Psoas muscle (tissue), 7 donors: ENCODE measurements at regions not wholly inside any gene's neighbourhood (a gene's known extent, or its start where the extent isn't known, plus 50 kb on each side); places are given as distances from the start of the nearest gene placed in this dataset.

ENCODE experiments used
- ATAC-seq, 4 donors: fragments of 200-7000 bp; cut with Tn5 transposase; one replicate each; pipeline ENCODE4 v1.9.1; 2020; ENCODE audit warnings: moderate library complexity in 3 of 4, mild to moderate bottlenecking in 2 of 4
- DNase-seq, 2 donors: peaks; one replicate each; pipeline ENCODE4 v3.0.0-alpha.2; 2020
- H3K27ac ChIP-seq: fragments of 200-600 bp; one replicate; pipeline ENCODE4 v1.8.0; 2022
- H3K27me3 ChIP-seq, 3 donors: fragments of 200-600 bp in 1 of 3; one replicate each; pipeline versions ENCODE4 v1.6.1 to v1.8.0; 2013 to 2022; ENCODE audit warnings: low read length in 2 of 3, mild to moderate bottlenecking in 2 of 3, moderate library complexity in 1 of 3; ENCODE audit not compliant: insufficient read depth in 3 of 3
- H3K36me3 ChIP-seq, 2 donors: fragments of 200-600 bp in 1 of 2; one replicate each; pipeline versions ENCODE4 v1.6.1 to v1.8.0; 2013 to 2022; ENCODE audit warnings: low read depth in 1 of 2, mild to moderate bottlenecking in 1 of 2, moderate library complexity in 1 of 2; ENCODE audit not compliant: insufficient read depth in 1 of 2
- H3K4me1 ChIP-seq: fragments of 200-600 bp; one replicate; pipeline ENCODE4 v1.8.0; 2022
- H3K4me3 ChIP-seq: fragments of 200-600 bp; one replicate; pipeline ENCODE4 v1.8.0; 2022; ENCODE audit warnings: mild to moderate bottlenecking
- H3K9me3 ChIP-seq: fragments of 200-600 bp; one replicate; pipeline ENCODE4 v1.8.0; 2022
- CTCF ChIP-seq: fragments of 200-600 bp; IDR thresholded peaks from one replicate; pipeline ENCODE4 v1.8.0; 2022; ENCODE audit warnings: antibody characterized with exemption
- WGBS, 3 donors: extraction: QIAGEN DNeasy Blood & Tissue Kit; methylation state at CpG; one replicate each; pipeline versions ENCODE4 v1.1.6 to v1.1.7; 2013; 5-methylcytosine and 5-hydroxymethylcytosine counted together
- intact Hi-C, 2 donors: fragments of 100-400 bp; cut with DNase I; formaldehyde crosslinking; loops; one replicate each; pipeline versions ENCODE4 v1.11.0 to v1.14.2; 2022
- donor health status: healthy with polysubstance abuse.
- donor health status: DM: no; HTN: no; CAD: no; lungs with moderate emphysema.
- donor health status: Bipolar disorder and iron deficiency.
- donor health status: healthy.
- donor health status: DM: yes; HTN: yes; CAD: no.
- donor health status: DM: no; HTN: no; CAD: no.
- donor health status: DM: yes; HTN: yes; CAD: no.

- intact Hi-C loops, result no loop called here
- H3K27me3 ChIP-seq, result peaks cover 0 to 2% (median 0%) of the 10 kb centered on the region in 3 donors
- no peak for ATAC-seq
- H3K4me3 ChIP-seq, result no peak overlapping the region
- no peak for TF ChIP-seq CTCF
- no peaks in the 10 kb centered on the region for H3K4me1 ChIP-seq
- no peaks in the 10 kb centered on the region for H3K36me3 ChIP-seq
- H3K27ac ChIP-seq, result no peak overlapping the region
- no peaks in the 10 kb centered on the region for H3K9me3 ChIP-seq
- no peak for DNase-seq
- WGBS, 3 donors, result 45 to 66% (median 64%) methylated on average over 2 of the region's 2 CpGs
These were observed 116.8 kb upstream of the TBX20 start for GRCh38 chr7:35370687-35371086.

- Histone ChIP-seq H3K9me3 (no peaks in the 10 kb centered on the region), H3K27ac (no peak overlapping the region), H3K4me1 (no peaks in the 10 kb centered on the region), H3K27me3 (peaks cover 0 to 2% (median 0%) of the 10 kb centered on the region in 3 donors), H3K36me3 (no peaks in the 10 kb centered on the region), H3K4me3 (no peak overlapping the region)
- no peak for TF ChIP-seq CTCF
- no peak for DNase-seq
- ATAC-seq, result no peak
- 24 to 35% (median 33%) methylated on average over 6 of the region's 6 CpGs for WGBS, 3 donors
- intact Hi-C loops, result no loop called here
These were observed 112.6 kb upstream of the TBX20 start for GRCh38 chr7:35366167-35367155.

- H3K4me1 ChIP-seq, result no peaks in the 10 kb centered on the region
- H3K4me3 ChIP-seq, result no peak overlapping the region
- 64 to 88% (median 73%) methylated on average over 1 of the region's 1 CpG for whole genome bisulfite sequencing, 3 donors
- DNase-seq (no peak), ATAC-seq (no peak)
- no peaks in the 10 kb centered on the region for H3K9me3 ChIP-seq
- intact Hi-C loops, result no loop called here
- no peak overlapping the region for H3K27ac ChIP-seq
- no peaks in the 10 kb centered on the region for H3K36me3 ChIP-seq
- H3K27me3 ChIP-seq, result peaks cover 0 to 2% (median 0%) of the 10 kb centered on the region in 3 donors
- TF ChIP-seq CTCF, result no peak
These were observed 111.6 kb upstream of the TBX20 start for GRCh38 chr7:35365523-35365922.

GRCh38 chr7:35362341-35362740 lies 108.4 kb upstream of the TBX20 start:
- no peak overlapping the region for H3K4me3 ChIP-seq
- intact Hi-C loops, result no loop called here
- H3K4me1 ChIP-seq, result no peaks in the 10 kb centered on the region
- DNase-seq (no peak), ATAC-seq (no peak)
- no peak overlapping the region for H3K27ac ChIP-seq
- peaks cover 0 to 2% (median 0%) of the 10 kb centered on the region in 3 donors for H3K27me3 ChIP-seq
- TF ChIP-seq CTCF, result no peak
- WGBS, 3 donors, result 79 to 85% (median 82%) methylated on average over 6 of the region's 6 CpGs
- no peaks in the 10 kb centered on the region for H3K9me3 ChIP-seq
- H3K36me3 ChIP-seq, result no peaks in the 10 kb centered on the region
